ENCODE measurements at regions not wholly inside any gene's neighbourhood (a gene's known extent, or its start where the extent isn't known, plus 50 kb on each side); places are given as distances from the start of the nearest gene placed in this dataset.

DNA sequence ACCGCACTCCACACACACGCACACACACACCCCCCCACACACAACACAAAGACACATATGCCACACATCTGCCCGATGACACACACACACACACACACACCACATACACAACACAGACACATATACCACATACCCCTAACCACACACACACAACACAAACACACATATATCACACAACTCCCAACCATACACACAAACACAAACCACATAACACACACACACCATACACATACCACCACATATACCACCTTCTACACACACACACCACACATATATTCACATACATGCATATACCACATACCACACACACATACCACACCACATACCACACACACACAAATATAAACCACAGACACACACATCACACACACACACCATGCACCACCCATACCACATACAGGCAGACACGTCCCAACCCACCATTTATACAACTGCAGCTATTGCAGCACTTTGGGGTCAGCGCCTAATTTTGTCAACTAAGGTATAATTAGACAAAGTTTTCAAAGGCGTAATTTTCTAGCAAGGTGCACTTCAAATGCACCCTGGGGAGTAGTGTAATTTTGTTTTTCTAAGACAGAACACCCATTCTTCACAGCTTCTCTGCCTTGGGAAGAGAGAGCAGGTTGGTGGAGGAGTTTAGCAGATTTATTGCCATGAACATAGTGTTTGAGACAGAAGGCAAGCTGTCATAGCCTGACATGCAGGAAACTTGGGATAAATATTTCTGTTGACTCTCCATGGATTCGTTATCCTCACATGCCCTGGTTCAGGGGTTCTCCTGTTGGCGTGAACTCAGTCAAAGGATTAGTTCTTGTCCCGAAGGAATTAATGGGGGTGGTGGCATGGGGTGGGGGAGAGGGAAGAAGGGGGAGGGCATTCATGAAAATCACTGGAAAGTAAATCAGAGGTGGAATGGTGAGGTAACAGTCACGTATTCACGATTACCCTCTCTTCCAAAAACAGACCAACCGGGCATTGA lies 416.1 kb downstream of the LPIN1 start:
- no peak for DNase-seq
- Histone ChIP-seq H3K9me3 (peaks cover 4% of the 10 kb centered on the region; the same call in 1 of the 2 replicates), H3K4me3 (no peak overlapping the region), H3K27me3 (no peaks in the 10 kb centered on the region), H3K36me3 (no peaks in the 10 kb centered on the region)

DNA sequence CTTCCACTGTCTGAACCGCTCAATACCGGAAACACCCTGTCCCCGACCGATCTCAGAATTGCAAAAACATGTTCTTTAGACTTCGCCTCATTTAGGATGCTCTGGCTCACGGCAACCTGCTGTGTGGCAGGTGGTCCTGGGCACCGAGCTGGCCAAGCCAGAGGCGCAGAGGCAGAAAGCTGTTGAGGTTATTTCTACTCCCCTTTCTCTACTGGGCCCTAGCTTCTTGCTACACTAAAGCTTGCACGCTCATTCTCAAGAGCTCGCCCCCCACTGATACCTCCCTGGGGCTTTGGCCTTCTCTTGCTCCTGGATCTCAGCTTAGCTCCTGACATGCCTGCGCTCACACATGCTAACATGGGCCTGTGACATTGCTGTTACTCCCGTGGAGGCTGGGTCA lies 417.4 kb downstream of the LPIN1 start:
- H3K9me3 ChIP-seq, result no peaks in the 10 kb centered on the region; the same call in 1 of the 2 replicates
- H3K36me3 ChIP-seq, result no peaks in the 10 kb centered on the region
- H3K4me3 ChIP-seq, result no peak overlapping the region
- DNase-seq, result no peak
- no peaks in the 10 kb centered on the region for H3K27me3 ChIP-seq

DNA sequence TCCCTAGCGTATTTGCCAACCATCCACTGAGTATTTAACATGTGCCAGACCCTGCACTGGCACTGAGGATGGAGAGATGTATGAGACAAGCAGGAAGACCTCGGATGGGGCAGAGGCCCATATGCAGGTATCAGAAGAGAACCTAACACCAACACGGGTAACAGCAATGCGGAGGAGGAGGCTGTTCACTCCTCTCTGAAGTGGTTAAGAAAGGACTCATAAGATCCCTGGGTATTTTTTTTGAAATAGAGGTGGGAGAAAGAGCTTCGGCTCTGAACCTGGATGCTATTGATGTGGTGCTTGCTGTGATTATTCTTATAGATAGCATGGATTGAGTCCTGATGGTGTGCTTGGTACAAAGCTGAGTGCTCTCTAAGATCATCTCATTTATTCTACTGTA lies 418.3 kb downstream of the LPIN1 start:
- H3K9me3 ChIP-seq, result no peaks in the 10 kb centered on the region; the same call in 1 of the 2 replicates
- H3K36me3 ChIP-seq, result no peaks in the 10 kb centered on the region
- no peak for DNase-seq
- no peaks in the 10 kb centered on the region for H3K27me3 ChIP-seq
- no peak overlapping the region for H3K4me3 ChIP-seq

- Histone ChIP-seq H3K4me3 (no peak overlapping the region), H3K9me3 (no peaks in the 10 kb centered on the region), H3K36me3 (no peaks in the 10 kb centered on the region), H3K27me3 (no peaks in the 10 kb centered on the region)
- DNase-seq, result no peak
These were observed 421.3 kb downstream of the LPIN1 start for GRCh38 chr2:12167525-12168317.

- no peaks in the 10 kb centered on the region for H3K36me3 ChIP-seq
- no peaks in the 10 kb centered on the region for H3K27me3 ChIP-seq
- H3K9me3 ChIP-seq, result no peaks in the 10 kb centered on the region
- H3K4me3 ChIP-seq, result no peak overlapping the region
- DNase-seq, result no peak
These were observed 421.9 kb downstream of the LPIN1 start for GRCh38 chr2:12168354-12168753.

GRCh38 chr2:12168791-12169388 lies 422.5 kb downstream of the LPIN1 start:
- DNase-seq, result peak; percentile 83
- Histone ChIP-seq H3K4me3 (no peak overlapping the region), H3K36me3 (no peaks in the 10 kb centered on the region), H3K27me3 (no peaks in the 10 kb centered on the region), H3K9me3 (no peaks in the 10 kb centered on the region)

DNA sequence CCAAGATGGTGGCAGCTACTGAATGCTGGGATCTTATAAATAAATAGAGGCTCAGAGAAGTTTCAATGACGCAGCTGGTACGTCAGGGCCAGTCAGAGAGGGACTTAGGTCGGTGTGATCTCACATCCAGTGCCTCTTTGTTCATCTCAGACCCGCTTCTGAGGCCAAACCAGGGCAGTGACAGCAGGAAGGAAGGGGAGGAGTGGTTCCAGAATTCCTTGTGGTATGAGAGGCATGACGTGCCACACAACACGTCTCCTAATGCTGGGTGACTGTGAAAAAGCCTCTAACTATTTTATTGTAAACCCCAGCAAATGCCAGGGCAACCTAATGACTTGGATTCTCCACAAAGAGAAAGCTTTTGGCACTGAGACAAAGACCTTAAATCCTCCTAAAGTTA lies 423.3 kb downstream of the LPIN1 start:
- DNase-seq, result peak; percentile 95
- H3K27me3 ChIP-seq, result no peaks in the 10 kb centered on the region
- no peaks in the 10 kb centered on the region for H3K36me3 ChIP-seq
- no peak overlapping the region for H3K4me3 ChIP-seq
- H3K9me3 ChIP-seq, result no peaks in the 10 kb centered on the region

GRCh38 chr2:12170121-12170520 lies 423.7 kb downstream of the LPIN1 start:
- H3K4me3 ChIP-seq, result no peak overlapping the region
- no peaks in the 10 kb centered on the region for H3K27me3 ChIP-seq
- peak; percentile 61 for DNase-seq
- no peaks in the 10 kb centered on the region for H3K36me3 ChIP-seq
- no peaks in the 10 kb centered on the region for H3K9me3 ChIP-seq

DNA sequence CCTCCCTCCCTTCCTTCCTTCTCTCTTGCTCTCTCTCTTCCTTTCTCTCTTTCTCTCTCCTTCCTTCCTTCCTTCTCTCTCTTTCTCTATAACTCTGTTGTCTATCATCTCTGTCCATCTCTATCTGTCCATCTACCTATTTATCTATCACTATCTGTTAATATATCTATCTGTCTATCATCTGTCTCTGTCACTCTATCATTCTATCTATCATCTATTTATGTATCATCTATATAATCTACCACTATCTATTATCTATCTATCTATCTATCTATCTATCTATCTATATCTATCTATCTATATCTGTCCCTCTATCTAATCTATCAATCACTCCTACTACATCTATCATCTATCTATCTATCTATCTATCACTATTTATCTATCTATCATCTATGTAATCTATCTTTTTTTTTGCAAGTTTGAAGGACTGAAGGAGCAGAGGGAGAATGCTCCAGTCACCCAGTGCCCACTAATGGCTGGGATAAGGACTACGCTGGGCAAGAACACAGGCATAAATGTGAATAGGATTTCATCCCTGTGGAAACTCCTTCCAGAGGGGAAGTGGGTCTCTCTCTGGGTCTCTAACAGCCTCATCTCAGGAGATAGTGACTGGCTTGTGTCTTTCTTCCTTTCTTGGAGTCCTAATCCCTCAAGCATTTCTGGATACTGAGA lies 427.0 kb downstream of the LPIN1 start:
- Histone ChIP-seq H3K27me3 (no peaks in the 10 kb centered on the region), H3K36me3 (no peaks in the 10 kb centered on the region), H3K4me3 (no peak overlapping the region), H3K9me3 (no peaks in the 10 kb centered on the region)
- DNase-seq, result no peak

DNA sequence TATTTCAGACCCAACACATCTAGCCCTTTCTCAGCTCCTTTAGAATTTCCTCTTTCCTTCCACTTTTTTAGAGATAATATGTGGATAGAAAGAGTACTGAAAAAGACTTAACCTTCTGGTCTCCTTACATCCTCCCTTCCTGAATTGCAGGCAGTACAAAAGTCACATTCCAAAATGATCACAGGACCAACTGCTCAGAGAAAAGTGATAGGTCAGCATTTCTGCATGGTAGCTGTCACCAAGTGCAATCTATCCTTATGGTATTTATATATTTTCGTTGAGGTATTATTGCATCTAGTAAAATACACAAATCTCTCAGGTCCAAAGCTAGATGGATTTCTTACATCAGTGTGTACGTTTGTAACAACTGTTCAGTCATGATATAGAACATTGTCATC lies 427.5 kb downstream of the LPIN1 start:
- no peaks in the 10 kb centered on the region for H3K9me3 ChIP-seq
- H3K27me3 ChIP-seq, result no peaks in the 10 kb centered on the region
- no peak overlapping the region for H3K4me3 ChIP-seq
- H3K36me3 ChIP-seq, result no peaks in the 10 kb centered on the region
- DNase-seq, result no peak

GRCh38 chr2:12175323-12175722 lies 428.9 kb downstream of the LPIN1 start:
- no peaks in the 10 kb centered on the region for H3K9me3 ChIP-seq
- no peak for DNase-seq
- no peaks in the 10 kb centered on the region for H3K27me3 ChIP-seq
- H3K4me3 ChIP-seq, result no peak overlapping the region
- H3K36me3 ChIP-seq, result no peaks in the 10 kb centered on the region

GRCh38 chr2:12176623-12177454 lies 430.4 kb downstream of the LPIN1 start:
- H3K27me3 ChIP-seq, result no peaks in the 10 kb centered on the region
- no peak overlapping the region for H3K4me3 ChIP-seq
- H3K36me3 ChIP-seq, result no peaks in the 10 kb centered on the region
- peak; percentile 87 for DNase-seq
- no peaks in the 10 kb centered on the region for H3K9me3 ChIP-seq

DNA sequence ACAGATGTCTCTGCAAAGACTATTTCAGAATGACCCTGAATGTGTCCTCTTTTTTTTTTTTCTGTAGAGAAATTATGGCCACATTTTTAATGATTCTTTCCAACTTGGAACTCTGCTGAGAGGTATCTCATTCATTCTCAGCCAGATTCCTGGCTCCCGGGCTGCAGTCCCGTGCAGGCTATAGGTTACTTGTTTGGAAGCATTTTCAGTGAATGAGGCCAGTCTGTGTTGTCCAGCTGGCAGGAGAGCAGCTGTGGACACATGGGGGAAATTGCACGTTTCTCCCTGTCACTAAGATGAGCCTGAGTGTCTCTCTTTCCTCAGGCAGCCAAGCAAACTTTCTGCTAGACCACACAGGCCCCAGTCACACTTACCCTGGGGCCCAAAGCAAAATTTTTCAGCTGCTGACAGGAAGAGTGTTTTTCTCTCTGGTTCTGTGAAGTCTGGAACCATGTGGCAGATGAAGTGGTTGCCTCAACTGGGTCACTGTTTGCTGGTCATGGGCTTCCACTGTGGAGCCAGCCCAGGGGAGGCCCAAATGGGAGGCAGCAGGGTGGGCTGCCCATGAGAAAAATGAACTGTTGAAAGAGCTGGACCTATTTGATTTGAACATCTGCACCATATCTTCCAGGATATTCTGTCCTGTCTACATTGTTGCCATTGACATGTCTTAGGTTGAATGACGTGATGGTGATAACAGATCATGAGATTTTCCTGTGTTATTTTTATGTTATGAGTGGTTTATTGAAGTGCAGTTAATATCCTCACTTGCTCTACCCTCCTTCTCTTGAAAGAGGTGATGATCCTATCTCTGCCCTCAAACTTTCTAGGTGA lies 431.2 kb downstream of the LPIN1 start:
- no peaks in the 10 kb centered on the region for H3K9me3 ChIP-seq
- no peaks in the 10 kb centered on the region for H3K27me3 ChIP-seq
- H3K4me3 ChIP-seq, result no peak overlapping the region
- H3K36me3 ChIP-seq, result no peaks in the 10 kb centered on the region
- peak; percentile 89 for DNase-seq

DNA sequence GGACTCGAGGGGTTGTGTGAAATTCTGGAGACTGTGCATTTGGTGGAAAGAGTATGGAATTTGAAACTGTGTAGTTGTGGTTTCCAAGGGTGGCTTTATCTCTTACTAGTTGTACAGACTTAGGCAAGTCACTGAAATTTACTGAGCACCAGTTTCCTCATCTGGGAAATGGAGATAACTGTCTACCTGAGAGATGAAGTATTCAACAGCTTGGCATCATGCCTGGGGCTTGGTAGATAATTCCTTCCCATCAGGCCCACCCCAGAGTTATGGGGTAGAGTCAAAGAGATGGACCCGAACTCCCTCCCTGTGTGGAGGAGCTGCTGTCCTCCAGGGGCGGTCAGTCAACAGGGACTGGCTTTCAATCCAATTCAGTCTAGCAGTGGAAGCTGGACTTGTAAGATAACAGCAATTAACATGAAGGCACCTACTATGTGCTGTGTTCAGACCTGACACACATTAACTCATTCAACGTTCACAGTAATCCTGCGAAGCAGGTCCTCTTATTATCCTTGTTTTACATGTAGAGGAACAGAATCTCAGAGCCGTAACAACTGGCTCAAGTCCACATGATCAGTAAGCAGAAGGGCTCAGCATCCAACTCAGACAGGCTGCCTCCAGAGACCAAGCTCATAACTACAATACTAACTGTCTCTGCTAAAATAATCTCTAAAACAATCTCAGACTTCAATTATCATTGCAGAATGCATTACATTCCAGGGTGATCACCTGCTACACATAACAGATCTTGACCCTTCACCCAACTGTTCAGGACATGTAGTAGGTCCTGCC lies 432.1 kb downstream of the LPIN1 start:
- Histone ChIP-seq H3K27me3 (no peaks in the 10 kb centered on the region), H3K36me3 (no peaks in the 10 kb centered on the region), H3K9me3 (no peaks in the 10 kb centered on the region), H3K4me3 (no peak overlapping the region)
- no peak for DNase-seq

Measured in MG63 (cell line).